OCI-LY7 (cell line): ENCODE measurements at regions not wholly inside any gene's neighbourhood (a gene's known extent, or its start where the extent isn't known, plus 50 kb on each side); places are given as distances from the start of the nearest gene placed in this dataset.

Experiments
- EZH2phosphoT487 ChIP-seq: fragments of 200-600 bp; sonication (generic); IDR thresholded peaks from 2 replicates; pipeline ENCODE4 v1.6.1; 2018; ENCODE audit warnings: low read depth, borderline replicate concordance, mild to moderate bottlenecking, mixed run types, antibody characterized with exemption, low read length, moderate library complexity, mixed read lengths
- TF ChIP-seq, protein P1 (sequence below): fragments of 200-600 bp; sonication (generic); conservative IDR thresholded peaks from 2 replicates; pipeline ENCODE4 v1.5.1; 2014; ENCODE audit warnings: mild to moderate bottlenecking, antibody characterized with exemption, low read length, moderate library complexity, mixed read lengths

DNA sequence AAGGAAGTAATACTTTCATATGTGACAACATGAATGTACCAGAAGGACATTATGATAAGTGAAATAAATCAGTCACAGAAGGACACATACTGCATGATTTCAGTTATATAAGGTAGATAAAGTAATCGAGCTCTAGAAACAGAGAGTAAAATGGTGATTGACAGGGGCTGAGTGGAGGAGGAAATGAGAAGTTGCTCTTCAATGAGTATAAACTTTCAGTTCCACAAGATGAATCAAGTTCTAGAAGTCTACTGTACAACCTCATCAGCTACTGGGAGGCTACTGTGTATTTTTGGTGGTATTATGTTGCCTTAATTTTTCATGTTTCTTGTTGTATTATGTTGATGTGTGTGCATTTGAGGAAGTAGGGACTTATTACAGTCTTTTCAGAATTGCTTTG is 270.9 kb upstream of the GRIA3 start:
- TF ChIP-seq, protein P1, sequence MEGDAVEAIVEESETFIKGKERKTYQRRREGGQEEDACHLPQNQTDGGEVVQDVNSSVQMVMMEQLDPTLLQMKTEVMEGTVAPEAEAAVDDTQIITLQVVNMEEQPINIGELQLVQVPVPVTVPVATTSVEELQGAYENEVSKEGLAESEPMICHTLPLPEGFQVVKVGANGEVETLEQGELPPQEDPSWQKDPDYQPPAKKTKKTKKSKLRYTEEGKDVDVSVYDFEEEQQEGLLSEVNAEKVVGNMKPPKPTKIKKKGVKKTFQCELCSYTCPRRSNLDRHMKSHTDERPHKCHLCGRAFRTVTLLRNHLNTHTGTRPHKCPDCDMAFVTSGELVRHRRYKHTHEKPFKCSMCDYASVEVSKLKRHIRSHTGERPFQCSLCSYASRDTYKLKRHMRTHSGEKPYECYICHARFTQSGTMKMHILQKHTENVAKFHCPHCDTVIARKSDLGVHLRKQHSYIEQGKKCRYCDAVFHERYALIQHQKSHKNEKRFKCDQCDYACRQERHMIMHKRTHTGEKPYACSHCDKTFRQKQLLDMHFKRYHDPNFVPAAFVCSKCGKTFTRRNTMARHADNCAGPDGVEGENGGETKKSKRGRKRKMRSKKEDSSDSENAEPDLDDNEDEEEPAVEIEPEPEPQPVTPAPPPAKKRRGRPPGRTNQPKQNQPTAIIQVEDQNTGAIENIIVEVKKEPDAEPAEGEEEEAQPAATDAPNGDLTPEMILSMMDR = no peak
- no peak for TF ChIP-seq EZH2phosphoT487
